8988T (cell line): ENCODE measurements at regions not wholly inside any gene's neighbourhood (a gene's known extent, or its start where the extent isn't known, plus 50 kb on each side); places are given as distances from the start of the nearest gene placed in this dataset.

Experiments
- DNase-seq: peaks from one replicate; pipeline ENCODE4 v3.0.0; 2011

- no peak for DNase-seq
These were observed 416.3 kb downstream of the SHANK2 start for GRCh38 chr11:70836071-70836470.

GRCh38 chr11:70838198-70838597, 414.2 kb downstream of the SHANK2 start:
- no peak for DNase-seq

- DNase-seq, result no peak
These were observed 412.5 kb downstream of the SHANK2 start for GRCh38 chr11:70839851-70840250.

GRCh38 chr11:70841264-70841663, 411.1 kb downstream of the SHANK2 start:
- DNase-seq, result no peak

- no peak for DNase-seq
These were observed 410.1 kb downstream of the SHANK2 start for GRCh38 chr11:70842256-70842655.

- DNase-seq, result no peak
These were observed 409.7 kb downstream of the SHANK2 start for GRCh38 chr11:70842701-70843100.

- DNase-seq, result no peak
These were observed 408.5 kb downstream of the SHANK2 start for GRCh38 chr11:70843906-70844305.

- DNase-seq, result no peak
These were observed 408.0 kb downstream of the SHANK2 start for GRCh38 chr11:70844387-70844786.

GRCh38 chr11:70845591-70846041, 406.8 kb downstream of the SHANK2 start:
- DNase-seq, result no peak

GRCh38 chr11:70846781-70847655, 405.4 kb downstream of the SHANK2 start:
- no peak for DNase-seq

GRCh38 chr11:70848243-70848750, 404.1 kb downstream of the SHANK2 start:
- no peak for DNase-seq

GRCh38 chr11:70849031-70849430, 403.3 kb downstream of the SHANK2 start:
- DNase-seq, result no peak

- DNase-seq, result no peak
These were observed 401.1 kb downstream of the SHANK2 start for GRCh38 chr11:70851308-70851707.

GRCh38 chr11:70851907-70852306, 400.5 kb downstream of the SHANK2 start:
- DNase-seq, result no peak

GRCh38 chr11:70853068-70853769, 399.2 kb downstream of the SHANK2 start:
- DNase-seq, result no peak

- DNase-seq, result no peak
These were observed 398.6 kb downstream of the SHANK2 start for GRCh38 chr11:70853770-70854108.

- no peak for DNase-seq
These were observed 398.2 kb downstream of the SHANK2 start for GRCh38 chr11:70854201-70854600.

- DNase-seq, result no peak
These were observed 397.3 kb downstream of the SHANK2 start for GRCh38 chr11:70854901-70855556.

GRCh38 chr11:70857894-70858293, 394.5 kb downstream of the SHANK2 start:
- no peak for DNase-seq

- no peak for DNase-seq
These were observed 393.2 kb downstream of the SHANK2 start for GRCh38 chr11:70859180-70859579.

GRCh38 chr11:70860888-70861287, 391.5 kb downstream of the SHANK2 start:
- no peak for DNase-seq

GRCh38 chr11:70861559-70861958, 390.8 kb downstream of the SHANK2 start:
- DNase-seq, result no peak

GRCh38 chr11:70862093-70862492, 390.3 kb downstream of the SHANK2 start:
- no peak for DNase-seq

- DNase-seq, result no peak
These were observed 389.2 kb downstream of the SHANK2 start for GRCh38 chr11:70863186-70863585.
